Activated naive CD4-positive, alpha-beta T cell treated with anti-CD3 and anti-CD28 coated beads, Interleukin-2, amount 10 ng/mL, durations not matched to agents 7 days and 5 days (primary cell): ENCODE measurements at regions not wholly inside any gene's neighbourhood (a gene's known extent, or its start where the extent isn't known, plus 50 kb on each side); places are given as distances from the start of the nearest gene placed in this dataset.
"Not testable (repeated sequence)": the region's sequence is repeated elsewhere in the genome, so short reads cannot be mapped to it uniquely, and the experiment has no call there.

Source experiments
- CTCF ChIA-PET: fragments of 350-600 bp; sonication (Branson Sonifier 250); formaldehyde crosslinking; loops from one replicate; lab custom pipeline; 2021; ENCODE audit warnings: antibody characterized with exemption; lab: Charles Lee
- DNase-seq: peaks from one replicate; pipeline ENCODE4 v3.0.0-alpha.2; 2020
- H3K27ac Mint-ChIP-seq: one replicate; pipeline ENCODE4 v1.8.0; 2021; ENCODE audit warnings: mild to moderate bottlenecking, moderate library complexity, mixed read lengths
- H3K27me3 Mint-ChIP-seq: one replicate; pipeline ENCODE4 v1.8.0; 2021; ENCODE audit warnings: mild to moderate bottlenecking, mixed read lengths
- H3K36me3 Mint-ChIP-seq: one replicate; pipeline ENCODE4 v1.8.0; 2021; ENCODE audit warnings: mixed read lengths
- H3K4me1 Mint-ChIP-seq: one replicate; pipeline ENCODE4 v1.8.0; 2021; ENCODE audit warnings: mixed read lengths
- H3K4me3 Mint-ChIP-seq: one replicate; pipeline ENCODE4 v1.8.0; 2021; ENCODE audit warnings: mild to moderate bottlenecking, moderate library complexity, mixed read lengths
- H3K9me3 Mint-ChIP-seq: one replicate; pipeline ENCODE4 v1.8.0; 2021; ENCODE audit warnings: mixed read lengths

DNA sequence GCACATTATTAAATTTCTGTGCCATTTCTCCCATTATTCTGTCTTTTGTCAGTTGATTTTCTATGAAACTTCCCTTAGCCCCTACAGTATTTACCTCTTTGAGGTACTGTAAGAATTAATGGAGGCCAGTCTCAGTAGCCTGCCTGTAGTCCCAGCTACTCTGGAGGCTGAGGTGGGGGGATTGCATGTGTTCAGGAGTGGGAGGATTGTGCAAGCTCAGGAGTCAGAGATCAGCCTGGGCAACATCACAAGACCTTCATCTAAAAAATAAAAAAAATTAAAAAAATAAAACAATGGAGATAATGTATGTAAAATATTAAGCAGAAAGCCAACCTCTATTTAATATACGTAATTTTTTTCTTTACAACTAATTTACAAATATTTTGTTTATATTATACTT, 77.8 kb downstream of the OR2B2 start:
- H3K4me1 Mint-ChIP-seq, result peaks cover 47% of the 10 kb centered on the region
- DNase-seq, result no peak
- peaks cover 23% of the 10 kb centered on the region for H3K36me3 Mint-ChIP-seq
- peak overlapping the region; percentile 51 for H3K27ac Mint-ChIP-seq
- no peaks in the 10 kb centered on the region for H3K27me3 Mint-ChIP-seq
- CTCF ChIA-PET, result interaction anchor here (1.1 kb wide), 1 partner anchor 31 kb away, joined by 5 read pairs; a partner anchor contains a TSS
- H3K4me3 Mint-ChIP-seq, result no peak overlapping the region
- no peaks in the 10 kb centered on the region for H3K9me3 Mint-ChIP-seq

DNA sequence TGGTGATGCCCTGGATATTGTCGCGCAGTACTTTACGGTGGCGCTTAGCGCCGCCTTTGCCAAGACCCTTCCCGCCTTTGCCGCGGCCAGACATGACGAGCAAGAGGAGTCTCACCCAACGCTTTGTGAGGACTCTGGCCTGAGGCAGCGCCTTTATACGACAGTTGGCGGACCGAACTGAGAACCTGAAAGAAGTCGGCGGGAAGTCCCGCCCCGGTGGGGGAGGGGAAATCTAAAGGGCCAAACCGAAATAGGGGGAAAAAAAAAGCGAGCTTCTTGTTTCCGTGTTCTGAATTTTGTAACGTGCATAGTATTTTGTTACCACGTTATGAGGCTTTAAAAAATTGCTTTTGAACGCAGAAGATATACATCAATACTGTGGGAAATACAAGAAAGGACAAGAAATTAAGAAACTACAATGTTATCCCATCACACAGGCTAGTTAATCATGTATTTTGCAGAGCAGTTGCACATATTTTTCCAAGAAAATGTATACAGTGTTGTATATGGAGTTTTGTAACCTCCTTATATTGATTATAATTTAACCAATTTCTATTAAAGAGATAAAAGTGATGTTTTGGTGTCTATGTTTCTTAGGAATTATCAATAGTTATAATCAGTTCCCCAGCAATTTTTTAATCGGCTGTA, 80.6 kb downstream of the OR2B2 start:
- not testable (repeated sequence) for H3K9me3 Mint-ChIP-seq, H3K27me3 Mint-ChIP-seq
- Mint-ChIP-seq H3K27ac (peak overlapping the region; percentile 99), H3K4me1 (peaks cover 54% of the 10 kb centered on the region), H3K36me3 (peaks cover 27% of the 10 kb centered on the region), H3K4me3 (peak overlapping the region; percentile 95)
- DNase-seq, result peak; percentile 84
- CTCF ChIA-PET, result interaction anchor here (1.0 kb wide), 1 partner anchor 33 kb away, joined by 4 read pairs; a partner anchor contains a TSS

DNA sequence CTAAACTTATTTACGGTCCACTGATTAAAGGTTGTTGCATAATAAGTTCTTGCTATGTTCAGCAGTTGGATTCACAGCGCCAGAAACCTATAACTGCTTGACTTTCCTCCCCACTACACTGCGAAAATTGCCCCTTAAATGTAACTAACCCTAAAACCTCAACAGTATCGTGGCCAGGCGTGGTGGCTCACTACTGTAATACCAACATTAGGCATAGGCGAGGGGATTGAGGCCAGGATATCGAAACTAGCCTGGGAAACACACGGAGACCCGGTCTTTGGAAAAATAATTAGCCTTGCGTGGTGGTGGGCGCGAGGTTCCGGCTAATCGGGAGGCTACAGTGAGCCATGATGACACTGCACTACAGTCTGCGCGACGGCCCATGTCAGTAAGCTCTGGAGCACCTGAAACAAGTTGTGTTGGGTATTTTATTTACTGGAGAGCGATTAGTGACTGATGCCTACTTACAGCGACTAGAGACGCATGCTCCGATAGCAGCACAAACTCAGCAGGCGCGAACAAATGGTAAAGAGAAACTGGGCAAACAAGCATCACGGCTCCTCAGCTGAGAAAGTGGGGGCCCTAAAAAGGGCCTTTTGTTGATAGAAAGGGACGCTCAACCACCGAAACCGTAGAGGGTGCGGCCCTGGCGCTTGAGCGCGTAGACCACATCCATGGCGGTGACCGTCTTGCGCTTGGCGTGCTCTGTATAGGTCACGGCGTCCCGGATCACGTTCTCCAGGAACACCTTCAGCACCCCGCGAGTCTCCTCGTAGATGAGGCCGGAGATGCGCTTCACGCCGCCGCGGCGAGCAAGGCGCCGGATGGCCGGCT, 81.4 kb downstream of the OR2B2 start:
- Mint-ChIP-seq H3K36me3 (peaks cover 30% of the 10 kb centered on the region), H3K27ac (peak overlapping the region; percentile 99), H3K4me3 (peak overlapping the region; percentile 95), H3K4me1 (peaks cover 55% of the 10 kb centered on the region)
- CTCF ChIA-PET, result interaction anchor here (1.0 kb wide), 1 partner anchor 34 kb away, joined by 4 read pairs; a partner anchor contains a TSS
- H3K27me3 Mint-ChIP-seq, H3K9me3 Mint-ChIP-seq: not testable (repeated sequence)
- peak; percentile 76 for DNase-seq

DNA sequence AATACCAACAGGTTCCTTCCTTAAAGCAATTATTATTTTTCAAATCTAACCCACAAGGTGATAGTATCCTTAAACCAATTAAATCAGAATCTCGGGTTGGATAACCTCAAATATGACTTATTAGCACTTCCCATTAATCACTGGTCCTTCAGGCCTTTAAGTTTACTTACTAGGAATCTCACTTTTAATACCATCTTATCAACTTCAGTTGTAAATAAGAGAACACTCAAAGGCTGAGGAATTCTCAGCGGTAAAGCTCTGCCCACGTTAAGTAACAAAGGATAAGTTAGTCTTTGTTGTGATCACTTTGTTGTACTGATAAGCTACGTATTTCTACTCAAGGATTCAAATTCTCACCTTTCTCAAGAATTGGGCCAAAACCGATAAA, 82.0 kb downstream of the OR2B2 start:
- H3K9me3 Mint-ChIP-seq, result no peaks in the 10 kb centered on the region
- H3K27ac Mint-ChIP-seq, result peak overlapping the region; percentile 99
- H3K4me1 Mint-ChIP-seq, result peaks cover 58% of the 10 kb centered on the region
- peak overlapping the region; percentile 95 for H3K4me3 Mint-ChIP-seq
- no peak for DNase-seq
- peaks cover 33% of the 10 kb centered on the region for H3K36me3 Mint-ChIP-seq
- no peaks in the 10 kb centered on the region for H3K27me3 Mint-ChIP-seq
- CTCF ChIA-PET, result no interaction called here

DNA sequence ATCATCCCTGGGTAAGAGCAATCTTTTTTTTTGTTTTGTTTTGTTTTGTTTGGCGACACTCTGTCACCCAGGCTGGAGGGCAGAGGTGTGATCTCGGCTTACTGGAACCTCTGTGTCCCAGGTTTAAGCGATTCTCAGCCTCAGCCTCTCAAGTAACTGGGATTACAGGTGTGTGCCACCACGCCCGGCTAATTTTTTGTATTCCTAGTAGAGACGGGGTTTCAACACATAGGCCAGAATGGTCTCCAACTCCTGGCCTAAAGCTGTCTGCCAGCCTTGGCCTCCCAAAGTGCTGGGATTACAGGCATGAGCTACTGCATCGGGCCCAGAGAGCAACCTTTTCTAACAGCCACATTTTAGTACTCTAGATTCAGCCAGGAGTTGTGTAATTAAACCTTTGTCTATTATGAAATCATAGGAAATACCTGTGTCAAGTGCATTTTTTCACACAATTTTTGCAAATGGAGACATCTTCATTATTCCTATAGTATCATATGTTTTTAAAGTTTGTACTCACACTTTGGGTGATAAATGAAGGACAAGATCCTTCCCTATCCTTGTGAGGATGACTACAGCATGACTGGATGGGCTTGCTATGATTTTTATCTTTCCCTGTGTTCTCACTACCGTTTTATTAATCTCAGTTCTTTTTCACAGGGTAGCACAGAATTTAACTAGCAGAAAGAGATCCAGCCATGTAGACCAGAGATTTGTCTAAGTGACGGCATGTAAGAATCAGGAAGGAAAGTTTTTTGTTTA, 82.6 kb downstream of the OR2B2 start:
- H3K9me3 Mint-ChIP-seq, result no peaks in the 10 kb centered on the region
- peaks cover 56% of the 10 kb centered on the region for H3K4me1 Mint-ChIP-seq
- no peaks in the 10 kb centered on the region for H3K27me3 Mint-ChIP-seq
- H3K27ac Mint-ChIP-seq, result peak overlapping the region; percentile 99
- peaks cover 30% of the 10 kb centered on the region for H3K36me3 Mint-ChIP-seq
- CTCF ChIA-PET, result no interaction called here
- peak overlapping the region; percentile 95 for H3K4me3 Mint-ChIP-seq
- DNase-seq, result no peak

DNA sequence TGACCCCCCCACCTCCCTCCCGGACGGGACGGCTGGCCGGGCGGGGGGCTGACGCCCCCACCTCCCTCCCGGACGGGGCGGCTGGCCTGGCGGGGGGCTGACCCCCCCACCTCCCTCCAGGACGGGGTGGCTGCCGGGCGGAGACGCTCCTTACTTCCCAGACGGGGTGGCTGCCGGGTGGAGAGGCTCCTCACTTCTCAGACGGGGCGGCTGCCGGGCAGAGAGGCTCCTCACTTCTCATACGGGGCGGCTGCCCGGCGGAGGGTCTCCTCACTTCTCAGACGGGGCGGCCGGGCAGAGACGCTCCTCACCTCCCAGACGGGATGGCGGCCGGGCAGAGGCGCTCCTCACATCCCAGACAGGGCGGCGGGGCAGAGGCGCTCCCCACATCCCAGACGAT, 84.7 kb downstream of the OR2B2 start:
- H3K9me3 Mint-ChIP-seq, H3K4me3 Mint-ChIP-seq, CTCF ChIA-PET, DNase-seq, H3K27me3 Mint-ChIP-seq: not testable (repeated sequence)
- Mint-ChIP-seq H3K36me3 (peaks cover 26% of the 10 kb centered on the region), H3K27ac (peak overlapping the region; percentile 60), H3K4me1 (peaks cover 52% of the 10 kb centered on the region)

DNA sequence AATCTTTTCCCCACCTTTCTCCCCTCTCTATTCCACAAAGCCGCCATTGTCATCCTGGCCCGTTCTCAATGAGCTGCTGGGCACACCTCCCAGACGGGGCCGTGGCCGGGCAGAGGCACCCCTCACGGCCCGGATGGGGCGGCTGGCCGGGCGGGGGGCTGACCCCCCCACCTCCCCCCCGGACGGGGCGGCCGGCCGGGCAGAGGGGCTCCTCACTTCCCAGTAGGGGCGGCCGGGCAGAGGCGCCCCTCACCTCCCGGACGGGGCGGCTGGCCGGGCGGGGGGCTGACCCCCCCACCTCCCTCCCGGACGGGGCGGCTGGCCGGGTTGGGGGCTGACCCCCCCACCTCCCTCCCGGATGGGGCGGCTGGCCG, 85.6 kb downstream of the OR2B2 start:
- DNase-seq, H3K27me3 Mint-ChIP-seq, CTCF ChIA-PET, H3K9me3 Mint-ChIP-seq: not testable (repeated sequence)
- peak overlapping the region; percentile 99 for H3K27ac Mint-ChIP-seq
- peaks cover 54% of the 10 kb centered on the region for H3K4me1 Mint-ChIP-seq
- H3K4me3 Mint-ChIP-seq, result peak overlapping the region; percentile 68
- peaks cover 26% of the 10 kb centered on the region for H3K36me3 Mint-ChIP-seq

DNA sequence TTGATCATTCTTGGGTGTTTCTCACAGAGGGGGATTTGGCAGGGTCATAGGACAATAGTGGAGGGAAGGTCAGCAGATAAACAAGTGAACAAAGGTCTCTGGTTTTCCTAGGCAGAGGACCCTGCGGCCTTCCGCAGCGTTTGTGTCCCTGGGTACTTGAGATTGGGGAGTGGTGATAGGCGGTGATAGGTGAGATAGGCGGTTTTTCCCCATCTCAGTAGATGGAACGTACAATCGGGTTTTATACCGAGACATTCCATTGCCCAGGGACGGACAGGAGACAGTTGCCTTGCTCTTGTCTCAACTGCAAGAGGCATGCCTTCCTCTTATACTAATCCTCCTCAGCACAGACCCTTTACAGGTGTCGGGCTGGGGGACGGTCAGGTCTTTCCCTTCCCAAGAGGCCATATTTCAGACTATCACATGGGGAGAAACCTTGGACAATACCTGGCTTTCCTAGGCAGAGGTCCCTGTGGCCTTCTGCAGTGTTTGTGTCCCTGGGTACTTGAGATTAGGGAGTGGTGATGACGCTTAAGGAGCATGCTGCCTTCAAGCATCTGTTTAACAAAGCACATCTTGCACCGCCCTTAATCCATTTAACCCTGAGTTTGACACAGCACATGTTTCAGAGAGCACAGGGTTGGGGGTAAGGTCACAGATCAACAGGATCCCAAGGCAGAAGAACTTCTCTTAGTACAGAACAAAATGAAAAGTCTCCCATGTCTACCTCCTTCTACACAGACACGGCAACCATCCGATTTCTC, 86.2 kb downstream of the OR2B2 start:
- CTCF ChIA-PET, H3K27me3 Mint-ChIP-seq, H3K9me3 Mint-ChIP-seq, DNase-seq: not testable (repeated sequence)
- H3K4me3 Mint-ChIP-seq, result peak overlapping the region; percentile 68
- H3K27ac Mint-ChIP-seq, result peak overlapping the region; percentile 99
- H3K36me3 Mint-ChIP-seq, result peaks cover 23% of the 10 kb centered on the region
- peaks cover 56% of the 10 kb centered on the region for H3K4me1 Mint-ChIP-seq

DNA sequence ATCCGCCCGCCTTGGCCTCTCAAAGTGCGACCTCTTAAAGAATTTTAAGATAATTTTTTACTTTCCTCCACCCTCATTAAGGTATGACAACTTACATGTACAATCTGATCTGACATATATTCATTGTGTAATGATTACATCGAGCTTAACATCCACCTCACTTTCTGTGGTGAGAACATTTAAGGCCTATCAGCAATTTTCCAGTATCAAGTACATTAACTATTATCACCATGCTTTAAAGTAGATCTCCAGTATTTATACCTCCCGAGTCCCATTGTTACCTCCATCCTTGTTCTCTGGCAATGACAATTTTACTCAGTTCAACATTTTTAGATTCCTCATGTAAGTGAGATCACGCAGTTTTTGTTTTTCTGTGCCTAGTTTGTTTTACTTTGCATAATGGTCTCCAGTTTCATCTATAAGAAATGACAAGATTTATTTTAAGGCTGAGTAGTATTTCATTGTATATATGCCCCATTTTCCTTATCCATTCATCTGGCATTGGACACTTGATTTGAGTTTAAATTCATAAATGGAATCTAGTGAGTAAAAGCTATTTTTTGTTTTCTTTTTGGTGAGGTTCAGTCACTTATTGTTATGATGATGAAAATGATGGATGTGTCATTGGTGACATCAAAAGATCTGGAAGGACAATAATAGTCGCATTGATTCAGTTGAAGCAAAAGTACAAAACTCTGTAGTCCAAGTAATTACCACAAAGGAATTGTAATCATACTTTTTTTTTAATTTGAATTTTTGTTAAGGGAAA, 87.0 kb downstream of the OR2B2 start:
- no peak for DNase-seq
- Mint-ChIP-seq H3K4me3 (peak overlapping the region; percentile 83), H3K36me3 (peaks cover 17% of the 10 kb centered on the region), H3K27me3 (no peaks in the 10 kb centered on the region), H3K4me1 (peaks cover 52% of the 10 kb centered on the region), H3K27ac (peak overlapping the region; percentile 99), H3K9me3 (no peaks in the 10 kb centered on the region)
- CTCF ChIA-PET, result interaction anchor here (1.0 to 1.6 kb wide), 2 partner anchors 11 to 70 kb away, joined by 3 to 7 read pairs; no protein-coding TSS in a partner anchor

DNA sequence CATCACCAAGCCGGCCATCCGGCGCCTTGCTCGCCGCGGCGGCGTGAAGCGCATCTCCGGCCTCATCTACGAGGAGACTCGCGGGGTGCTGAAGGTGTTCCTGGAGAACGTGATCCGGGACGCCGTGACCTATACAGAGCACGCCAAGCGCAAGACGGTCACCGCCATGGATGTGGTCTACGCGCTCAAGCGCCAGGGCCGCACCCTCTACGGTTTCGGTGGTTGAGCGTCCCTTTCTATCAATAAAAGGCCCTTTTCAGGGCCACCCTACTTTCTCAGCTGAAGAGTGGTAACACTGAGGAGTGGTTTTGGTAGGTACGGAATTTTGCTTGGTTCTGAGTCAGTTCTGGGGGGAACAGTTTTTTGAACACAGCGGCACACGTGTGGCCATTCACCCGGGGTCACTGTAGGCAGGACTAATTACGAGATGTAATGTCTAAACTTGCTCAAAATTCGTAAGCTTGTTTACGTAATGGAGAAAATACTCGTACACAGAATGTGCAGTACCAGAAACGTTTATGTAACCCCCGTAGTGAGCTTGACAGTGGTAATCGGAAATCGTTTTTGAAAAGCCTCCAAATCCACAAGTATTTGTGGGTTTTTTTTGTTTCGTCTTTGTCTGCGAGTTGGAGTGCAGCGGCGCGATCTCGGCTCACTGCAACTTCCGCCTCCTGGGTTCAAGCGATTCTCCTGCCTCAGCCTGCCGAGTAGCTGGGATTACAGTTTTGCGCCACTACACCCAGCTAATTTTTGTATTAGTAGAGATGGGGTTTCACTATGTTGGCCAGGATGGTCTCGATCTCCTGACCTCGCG, 87.8 kb downstream of the OR2B2 start:
- peak overlapping the region; percentile 83 for H3K4me3 Mint-ChIP-seq
- CTCF ChIA-PET, result interaction anchor here (1.0 to 1.6 kb wide), 2 partner anchors 12 to 71 kb away, joined by 3 to 7 read pairs; no protein-coding TSS in a partner anchor
- H3K9me3 Mint-ChIP-seq, H3K27me3 Mint-ChIP-seq: not testable (repeated sequence)
- peaks cover 52% of the 10 kb centered on the region for H3K4me1 Mint-ChIP-seq
- peak; percentile 72 for DNase-seq
- H3K36me3 Mint-ChIP-seq, result peaks cover 16% of the 10 kb centered on the region
- H3K27ac Mint-ChIP-seq, result peak overlapping the region; percentile 99

DNA sequence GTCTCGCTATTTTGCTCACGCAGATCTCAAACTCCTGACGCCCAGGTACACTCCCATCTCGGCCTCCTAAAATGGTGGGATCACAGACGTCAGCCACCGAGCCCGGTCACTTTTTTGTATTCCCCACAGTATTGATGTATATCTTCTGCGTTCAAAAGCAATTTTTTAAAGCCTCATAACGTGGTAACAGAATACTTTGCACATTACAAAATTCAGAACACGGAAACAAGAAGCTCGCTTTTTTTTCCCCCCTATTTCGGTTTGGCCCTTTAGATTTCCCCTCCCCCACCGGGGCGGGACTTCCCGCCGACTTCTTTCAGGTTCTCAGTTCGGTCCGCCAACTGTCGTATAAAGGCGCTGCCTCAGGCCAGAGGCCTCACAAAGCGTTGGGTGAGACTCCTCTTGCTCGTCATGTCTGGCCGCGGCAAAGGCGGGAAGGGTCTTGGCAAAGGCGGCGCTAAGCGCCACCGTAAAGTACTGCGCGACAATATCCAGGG, 88.4 kb downstream of the OR2B2 start:
- peak overlapping the region; percentile 83 for H3K4me3 Mint-ChIP-seq
- peaks cover 45% of the 10 kb centered on the region for H3K4me1 Mint-ChIP-seq
- peak overlapping the region; percentile 99 for H3K27ac Mint-ChIP-seq
- CTCF ChIA-PET, result interaction anchor here (1.6 kb wide), 1 partner anchor 72 kb away, joined by 7 read pairs; no protein-coding TSS in a partner anchor
- peaks cover 14% of the 10 kb centered on the region for H3K36me3 Mint-ChIP-seq
- H3K9me3 Mint-ChIP-seq, H3K27me3 Mint-ChIP-seq: not testable (repeated sequence)
- peak; percentile 84 for DNase-seq

DNA sequence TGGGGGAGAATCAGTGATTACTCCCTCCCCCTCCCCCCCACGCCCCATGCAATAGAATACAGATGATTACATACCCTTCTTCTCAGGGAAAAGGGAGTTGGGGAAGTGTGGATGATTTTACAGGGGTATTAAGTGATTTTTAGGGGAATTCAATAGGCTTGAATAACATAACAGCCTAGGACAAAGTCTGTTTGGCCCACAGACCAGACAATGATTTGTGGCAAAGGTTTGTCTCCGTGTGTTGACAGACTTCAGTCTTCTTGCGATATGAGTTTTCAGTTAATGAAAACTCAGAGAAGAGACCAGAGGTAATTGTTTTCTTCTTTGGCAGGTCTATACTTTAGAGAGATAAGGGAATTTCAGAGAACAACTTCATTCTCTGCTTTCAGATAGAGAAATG, 95.3 kb downstream of the OR2B2 start:
- no peak for DNase-seq
- H3K27ac Mint-ChIP-seq, result peak overlapping the region; percentile 81
- H3K27me3 Mint-ChIP-seq, result no peaks in the 10 kb centered on the region
- peaks cover 60% of the 10 kb centered on the region for H3K4me1 Mint-ChIP-seq
- H3K9me3 Mint-ChIP-seq, result no peaks in the 10 kb centered on the region
- peaks cover 2% of the 10 kb centered on the region for H3K36me3 Mint-ChIP-seq
- H3K4me3 Mint-ChIP-seq, result no peak overlapping the region
- CTCF ChIA-PET, result no interaction called here
